ENCODE measurements at regions not wholly inside any gene's neighbourhood (a gene's known extent, or its start where the extent isn't known, plus 50 kb on each side); places are given as distances from the start of the nearest gene placed in this dataset.
"Not testable (repeated sequence)": the region's sequence is repeated elsewhere in the genome, so short reads cannot be mapped to it uniquely, and the experiment has no call there.

DNA sequence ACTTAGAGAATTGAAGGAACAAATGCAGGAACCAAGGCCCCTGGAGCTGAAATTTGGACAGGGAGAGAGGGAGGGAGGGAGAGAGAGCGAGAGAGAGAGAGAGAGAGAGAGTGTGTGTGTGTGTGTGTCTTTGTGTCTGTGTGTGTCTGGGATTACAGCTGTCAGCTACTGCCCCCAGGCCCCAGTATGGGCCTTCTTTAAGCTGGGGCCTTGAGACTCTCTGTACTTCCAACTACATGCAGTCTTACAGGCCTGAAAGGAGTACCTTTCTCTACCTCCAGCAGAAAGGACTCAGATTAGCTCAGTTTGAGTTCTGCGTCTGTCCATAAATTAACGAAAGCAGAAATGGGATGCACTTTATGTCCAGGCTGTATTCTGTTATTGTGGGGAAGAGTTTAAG, 153.2 kb downstream of the KBTBD2 start:
- TF ChIP-seq POLR2A (IDR thresholded peaks at IDR 0.05; ENCODE audit: low read depth, low read length); TAF1 (IDR thresholded peaks at IDR 0.05; ENCODE audit: borderline replicate concordance, low read depth, low read length): not testable (repeated sequence)
